ENCODE measurements at regions not wholly inside any gene's neighbourhood (a gene's known extent, or its start where the extent isn't known, plus 50 kb on each side); places are given as distances from the start of the nearest gene placed in this dataset.

DNA sequence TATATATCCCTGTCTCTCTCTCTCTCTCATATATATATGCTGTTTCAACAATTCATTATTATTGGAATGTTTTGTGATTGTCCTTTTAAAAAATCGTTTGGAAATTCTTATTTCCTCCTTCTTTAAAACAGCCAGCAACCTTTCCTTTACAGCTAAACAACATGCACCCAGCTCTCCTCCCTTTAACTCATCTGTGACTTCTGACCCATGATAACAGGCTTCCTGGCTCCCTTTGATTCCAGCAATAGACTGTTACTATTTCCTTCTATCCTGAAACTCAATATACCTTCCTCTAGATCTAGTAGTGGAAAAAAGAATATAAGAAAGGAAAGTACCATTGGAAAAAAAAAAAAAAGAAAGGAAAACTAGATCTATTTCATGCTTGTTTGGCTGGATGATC lies 254.7 kb upstream of the RGMB start:
- Mint-ChIP-seq H3K36me3 (ENCODE audit: low read depth) (no peaks in the 10 kb centered on the region), H3K9me3 (ENCODE audit: low read depth) (no peaks in the 10 kb centered on the region), H3K27me3 (ENCODE audit: low read depth) (no peaks in the 10 kb centered on the region), H3K4me3 (ENCODE audit: unreplicated experiment) (no peak overlapping the region), H3K27ac (ENCODE audit: unreplicated experiment) (no peak overlapping the region), H3K4me1 (ENCODE audit: low read depth) (peaks cover 8% of the 10 kb centered on the region)
- TF ChIP-seq, protein P1, sequence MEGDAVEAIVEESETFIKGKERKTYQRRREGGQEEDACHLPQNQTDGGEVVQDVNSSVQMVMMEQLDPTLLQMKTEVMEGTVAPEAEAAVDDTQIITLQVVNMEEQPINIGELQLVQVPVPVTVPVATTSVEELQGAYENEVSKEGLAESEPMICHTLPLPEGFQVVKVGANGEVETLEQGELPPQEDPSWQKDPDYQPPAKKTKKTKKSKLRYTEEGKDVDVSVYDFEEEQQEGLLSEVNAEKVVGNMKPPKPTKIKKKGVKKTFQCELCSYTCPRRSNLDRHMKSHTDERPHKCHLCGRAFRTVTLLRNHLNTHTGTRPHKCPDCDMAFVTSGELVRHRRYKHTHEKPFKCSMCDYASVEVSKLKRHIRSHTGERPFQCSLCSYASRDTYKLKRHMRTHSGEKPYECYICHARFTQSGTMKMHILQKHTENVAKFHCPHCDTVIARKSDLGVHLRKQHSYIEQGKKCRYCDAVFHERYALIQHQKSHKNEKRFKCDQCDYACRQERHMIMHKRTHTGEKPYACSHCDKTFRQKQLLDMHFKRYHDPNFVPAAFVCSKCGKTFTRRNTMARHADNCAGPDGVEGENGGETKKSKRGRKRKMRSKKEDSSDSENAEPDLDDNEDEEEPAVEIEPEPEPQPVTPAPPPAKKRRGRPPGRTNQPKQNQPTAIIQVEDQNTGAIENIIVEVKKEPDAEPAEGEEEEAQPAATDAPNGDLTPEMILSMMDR (IDR thresholded peaks at IDR 0.05) = no peak
- DNase-seq (ENCODE audit: low spot score) = no peak

GRCh38 chr5:98519571-98519970 lies 253.9 kb upstream of the RGMB start:
- TF ChIP-seq, protein P1 (IDR thresholded peaks at IDR 0.05) = no peak
- Mint-ChIP-seq H3K4me1 (ENCODE audit: low read depth) (peaks cover 1% of the 10 kb centered on the region), H3K27ac (ENCODE audit: unreplicated experiment) (no peak overlapping the region), H3K27me3 (ENCODE audit: low read depth) (no peaks in the 10 kb centered on the region), H3K9me3 (ENCODE audit: low read depth) (no peaks in the 10 kb centered on the region), H3K36me3 (ENCODE audit: low read depth) (no peaks in the 10 kb centered on the region), H3K4me3 (ENCODE audit: unreplicated experiment) (no peak overlapping the region)
- DNase-seq (ENCODE audit: low spot score) = no peak

- Mint-ChIP-seq H3K36me3 (ENCODE audit: low read depth) (no peaks in the 10 kb centered on the region), H3K9me3 (ENCODE audit: low read depth) (no peaks in the 10 kb centered on the region), H3K27ac (ENCODE audit: unreplicated experiment) (no peak overlapping the region), H3K27me3 (ENCODE audit: low read depth) (no peaks in the 10 kb centered on the region), H3K4me3 (ENCODE audit: unreplicated experiment) (no peak overlapping the region), H3K4me1 (ENCODE audit: low read depth) (no peaks in the 10 kb centered on the region)
- TF ChIP-seq, protein P1 (IDR thresholded peaks at IDR 0.05) = no peak
- no peak for DNase-seq (ENCODE audit: low spot score)
These were observed 251.6 kb upstream of the RGMB start for GRCh38 chr5:98521821-98522220.

GRCh38 chr5:98524773-98525172 lies 248.7 kb upstream of the RGMB start:
- Mint-ChIP-seq H3K4me1 (ENCODE audit: low read depth) (no peaks in the 10 kb centered on the region), H3K36me3 (ENCODE audit: low read depth) (no peaks in the 10 kb centered on the region), H3K4me3 (ENCODE audit: unreplicated experiment) (no peak overlapping the region), H3K9me3 (ENCODE audit: low read depth) (no peaks in the 10 kb centered on the region), H3K27me3 (ENCODE audit: low read depth) (no peaks in the 10 kb centered on the region), H3K27ac (ENCODE audit: unreplicated experiment) (no peak overlapping the region)
- no peak for DNase-seq (ENCODE audit: low spot score)
- TF ChIP-seq, protein P1 (IDR thresholded peaks at IDR 0.05) = no peak

DNA sequence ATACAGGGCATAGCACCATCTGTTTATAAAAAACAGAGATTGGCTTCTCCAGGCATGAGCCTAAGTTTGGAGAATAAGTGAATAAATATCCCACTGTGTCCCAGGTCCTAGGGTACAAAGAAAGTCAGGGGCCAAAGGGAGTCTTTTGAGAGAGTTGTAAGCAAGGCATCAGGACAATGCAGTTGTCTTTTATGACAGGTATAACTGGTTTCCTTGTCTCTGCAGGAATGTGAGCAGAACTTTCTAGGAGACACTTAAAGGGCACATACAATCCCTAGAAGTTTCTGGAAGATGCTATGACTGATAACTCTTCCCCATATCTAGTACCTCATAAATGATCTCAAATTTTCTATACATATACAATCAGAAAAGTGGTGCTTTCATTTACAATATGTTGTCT lies 245.6 kb upstream of the RGMB start:
- H3K27ac Mint-ChIP-seq (ENCODE audit: unreplicated experiment) = no peak overlapping the region
- TF ChIP-seq, protein P1 (IDR thresholded peaks at IDR 0.05) = no peak

More for the DNA sequence above, 245.6 kb upstream of the RGMB start:
- Mint-ChIP-seq H3K27me3 (ENCODE audit: low read depth) (no peaks in the 10 kb centered on the region), H3K4me3 (ENCODE audit: unreplicated experiment) (no peak overlapping the region), H3K4me1 (ENCODE audit: low read depth) (no peaks in the 10 kb centered on the region), H3K36me3 (ENCODE audit: low read depth) (no peaks in the 10 kb centered on the region), H3K9me3 (ENCODE audit: low read depth) (no peaks in the 10 kb centered on the region)
- no peak for DNase-seq (ENCODE audit: low spot score)

All from chondrocyte (in vitro differentiated cells).